ENCODE measurements at regions not wholly inside any gene's neighbourhood (a gene's known extent, or its start where the extent isn't known, plus 50 kb on each side); places are given as distances from the start of the nearest gene placed in this dataset.
A peak's percentile ranks its signal among the peaks of the same experiment; 100 is the strongest.
"Not testable (repeated sequence)": the region's sequence is repeated elsewhere in the genome, so short reads cannot be mapped to it uniquely, and the experiment has no call there.

- DNase-seq (ENCODE audit: missing footprints) (no peak), ATAC-seq (no peak)
- intact Hi-C loops (cut with DNase I), result no loop called here
Observed at GRCh38 chr1:55524006-55524405, 308.8 kb upstream of the USP24 start.

GRCh38 chr1:55522982-55523381 lies 307.8 kb upstream of the USP24 start:
- intact Hi-C loops (cut with DNase I), result no loop called here
- no peak for DNase-seq (ENCODE audit: missing footprints)
- no peak for ATAC-seq

GRCh38 chr1:55522353-55522903 lies 307.3 kb upstream of the USP24 start:
- intact Hi-C loops (cut with DNase I), result no loop called here
- no peak for DNase-seq (ENCODE audit: missing footprints)
- ATAC-seq, result no peak

- ATAC-seq (no peak), DNase-seq (ENCODE audit: missing footprints) (no peak)
- intact Hi-C loops (cut with DNase I), result no loop called here
Observed at GRCh38 chr1:55520861-55521260, 305.7 kb upstream of the USP24 start.

- intact Hi-C loops (cut with DNase I), result no loop called here
- DNase-seq (ENCODE audit: missing footprints), result no peak
Observed at GRCh38 chr1:55519937-55520683, 304.9 kb upstream of the USP24 start.

GRCh38 chr1:55519276-55519675 lies 304.1 kb upstream of the USP24 start:
- ATAC-seq, result no peak
- DNase-seq (ENCODE audit: missing footprints), result no peak
- intact Hi-C loops (cut with DNase I), result no loop called here

More at GRCh38 chr1:55519937-55520683, 304.9 kb upstream of the USP24 start:
- ATAC-seq, result no peak

GRCh38 chr1:55517036-55517435 lies 301.9 kb upstream of the USP24 start:
- intact Hi-C loops (cut with DNase I), result no loop called here
- ATAC-seq (no peak), DNase-seq (ENCODE audit: missing footprints) (no peak)

- DNase-seq (ENCODE audit: missing footprints); intact Hi-C loops (cut with DNase I); ATAC-seq: not testable (repeated sequence)
Observed at GRCh38 chr1:55514571-55514970, 299.4 kb upstream of the USP24 start.

- ATAC-seq, result no peak
- intact Hi-C loops (cut with DNase I), result no loop called here
- DNase-seq (ENCODE audit: missing footprints), result no peak
Observed at GRCh38 chr1:55512466-55512865, 297.3 kb upstream of the USP24 start.

- DNase-seq (ENCODE audit: missing footprints), result no peak
- intact Hi-C loops (cut with DNase I), result no loop called here
- no peak for ATAC-seq
Observed at GRCh38 chr1:55507578-55507931, 292.4 kb upstream of the USP24 start.

GRCh38 chr1:55506740-55507577 lies 291.8 kb upstream of the USP24 start:
- ATAC-seq (no peak), DNase-seq (ENCODE audit: missing footprints) (no peak)
- intact Hi-C loops (cut with DNase I), result no loop called here

GRCh38 chr1:55505326-55505725 lies 290.2 kb upstream of the USP24 start:
- intact Hi-C loops (cut with DNase I), result no loop called here
- ATAC-seq (no peak), DNase-seq (ENCODE audit: missing footprints) (no peak)

GRCh38 chr1:55504306-55504731 lies 289.2 kb upstream of the USP24 start:
- intact Hi-C loops (cut with DNase I), result no loop called here
- ATAC-seq (peak; percentile 49), DNase-seq (ENCODE audit: missing footprints) (no peak)

GRCh38 chr1:55503663-55504305 lies 288.6 kb upstream of the USP24 start:
- DNase-seq (ENCODE audit: missing footprints) (no peak), ATAC-seq (no peak)
- intact Hi-C loops (cut with DNase I), result no loop called here

GRCh38 chr1:55500601-55501000 lies 285.4 kb upstream of the USP24 start:
- no peak for ATAC-seq
- no peak for DNase-seq (ENCODE audit: missing footprints)
- intact Hi-C loops (cut with DNase I), result no loop called here

- ATAC-seq (no peak), DNase-seq (ENCODE audit: missing footprints) (no peak)
- intact Hi-C loops (cut with DNase I), result no loop called here
Observed at GRCh38 chr1:55490547-55490946, 275.4 kb upstream of the USP24 start.

GRCh38 chr1:55484173-55484572 lies 269.0 kb upstream of the USP24 start:
- ATAC-seq, result no peak
- intact Hi-C loops (cut with DNase I), result no loop called here
- no peak for DNase-seq (ENCODE audit: missing footprints)

GRCh38 chr1:55483523-55483922 lies 268.4 kb upstream of the USP24 start:
- no peak for DNase-seq (ENCODE audit: missing footprints)
- intact Hi-C loops (cut with DNase I), result no loop called here
- ATAC-seq, result no peak

GRCh38 chr1:55481634-55482033 lies 266.5 kb upstream of the USP24 start:
- DNase-seq (ENCODE audit: missing footprints) (no peak), ATAC-seq (no peak)
- intact Hi-C loops (cut with DNase I), result no loop called here

Data from Right ventricle myocardium inferior (tissue), 1 donor.